SK-N-SH treated with all-trans-retinoic acid at 6 μM for 48 hours (cell line): ENCODE measurements at regions not wholly inside any gene's neighbourhood (a gene's known extent, or its start where the extent isn't known, plus 50 kb on each side); places are given as distances from the start of the nearest gene placed in this dataset.

Experiments
- ATAC-seq: fragments of 200-7000 bp; cut with Tn5 transposase; 3 replicates; pipeline ENCODE4 v1.9.1; 2020; ENCODE audit warnings: mild to moderate bottlenecking, moderate library complexity
- ARNTL ChIP-seq: fragments of 450-650 bp; formaldehyde crosslinking; IDR thresholded peaks from 2 replicates; pipeline ENCODE4 v1.5.0; 2020; ENCODE audit warnings: low read depth, mild to moderate bottlenecking, moderate library complexity, borderline replicate concordance
- BACH2 ChIP-seq: fragments of 250-450 bp; sonication (Bioruptor Pico); IDR thresholded peaks from 2 replicates; pipeline ENCODE4 v1.9.0; 2021; ENCODE audit warnings: mild to moderate bottlenecking, borderline replicate concordance
- CREB5 ChIP-seq: fragments of 250-450 bp; sonication (Bioruptor Pico); IDR thresholded peaks from 2 replicates; pipeline ENCODE4 v1.5.1; 2020; ENCODE audit warnings: low read depth, mild to moderate bottlenecking, moderate library complexity
- CSDC2 ChIP-seq: fragments of 250-450 bp; sonication (Bioruptor Pico); IDR thresholded peaks from 2 replicates; pipeline ENCODE4 v1.5.0; 2020; ENCODE audit warnings: mild to moderate bottlenecking, moderate library complexity
- ESRRG ChIP-seq: fragments of 250-450 bp; sonication (Bioruptor Pico); IDR thresholded peaks from 2 replicates; pipeline ENCODE4 v1.6.1; 2021; ENCODE audit warnings: mild to moderate bottlenecking
- GLIS3 ChIP-seq: fragments of 250-450 bp; sonication (Bioruptor Pico); IDR thresholded peaks from 2 replicates; pipeline ENCODE4 v1.5.0; 2020; ENCODE audit warnings: mild to moderate bottlenecking, moderate library complexity
- ISL1 ChIP-seq: fragments of 250-450 bp; sonication (Bioruptor Pico); IDR thresholded peaks from 2 replicates; pipeline ENCODE4 v2.1.2; 2022; ENCODE audit warnings: mild to moderate bottlenecking, moderate library complexity
- POU6F1 ChIP-seq: fragments of 250-450 bp; sonication (Bioruptor Pico); IDR thresholded peaks from 2 replicates; pipeline ENCODE4 v1.8.0; 2021; ENCODE audit warnings: low read depth, mild to moderate bottlenecking, moderate library complexity, borderline replicate concordance
- PPARA ChIP-seq: fragments of 250-450 bp; sonication (Bioruptor Pico); IDR thresholded peaks from 2 replicates; pipeline ENCODE4 v1.5.0; 2020; ENCODE audit warnings: mild to moderate bottlenecking, borderline replicate concordance
- RARB ChIP-seq: fragments of 250-450 bp; sonication (Bioruptor Pico); IDR thresholded peaks from 2 replicates; pipeline ENCODE4 v1.8.0; 2021; ENCODE audit warnings: mild to moderate bottlenecking, moderate library complexity
- SNAI2 ChIP-seq: fragments of 250-450 bp; sonication (Bioruptor Pico); IDR thresholded peaks from 2 replicates; pipeline ENCODE4 v1.5.0; 2020; ENCODE audit warnings: mild to moderate bottlenecking, moderate library complexity
- TCF4 ChIP-seq: fragments of 250-450 bp; sonication (Bioruptor Pico); IDR thresholded peaks from 2 replicates; pipeline ENCODE4 v1.8.0; 2021; ENCODE audit warnings: mild to moderate bottlenecking, moderate library complexity, borderline replicate concordance
- TOX ChIP-seq: fragments of 250-450 bp; sonication (Bioruptor Pico); IDR thresholded peaks from 2 replicates; pipeline ENCODE4 v1.8.0; 2021; ENCODE audit warnings: mild to moderate bottlenecking, moderate library complexity, borderline replicate concordance
- ZC3H10 ChIP-seq: fragments of 250-450 bp; sonication (Bioruptor Pico); IDR thresholded peaks from 2 replicates; pipeline ENCODE4 v1.5.1; 2021; ENCODE audit warnings: mild to moderate bottlenecking, moderate library complexity
- ZFP3 ChIP-seq: fragments of 250-450 bp; sonication (Bioruptor Pico); IDR thresholded peaks from 2 replicates; pipeline ENCODE4 v1.5.0; 2020; ENCODE audit warnings: mild to moderate bottlenecking, moderate library complexity
- ZNF565 ChIP-seq: fragments of 450-650 bp; formaldehyde crosslinking; conservative IDR thresholded peaks from 2 replicates; pipeline ENCODE4 v1.5.0; 2020; ENCODE audit warnings: low read depth, mild to moderate bottlenecking, moderate library complexity
- ZNF70 ChIP-seq: fragments of 450-650 bp; formaldehyde crosslinking; IDR thresholded peaks from 2 replicates; pipeline ENCODE4 v1.5.0; 2020; ENCODE audit warnings: mild to moderate bottlenecking, moderate library complexity
- ZNF8 ChIP-seq: fragments of 450-650 bp; formaldehyde crosslinking; IDR thresholded peaks from 2 replicates; pipeline ENCODE4 v1.5.0; 2020; ENCODE audit warnings: mild to moderate bottlenecking, moderate library complexity
- TF ChIP-seq, protein P1 (sequence below): fragments of 250-450 bp; sonication (Bioruptor Pico); IDR thresholded peaks from 2 replicates; pipeline ENCODE4 v1.8.0; 2020; ENCODE audit warnings: mild to moderate bottlenecking, moderate library complexity, borderline replicate concordance
- TF ChIP-seq, protein P2 (sequence below): fragments of 250-450 bp; sonication (Bioruptor Pico); IDR thresholded peaks from 2 replicates; pipeline ENCODE4 v1.5.1; 2021; ENCODE audit warnings: mild to moderate bottlenecking, moderate library complexity
- TF ChIP-seq, protein P3 (sequence below): fragments of 250-450 bp; sonication (Bioruptor Pico); IDR thresholded peaks from 2 replicates; pipeline ENCODE4 v1.5.0; 2020; ENCODE audit warnings: mild to moderate bottlenecking, moderate library complexity

DNA sequence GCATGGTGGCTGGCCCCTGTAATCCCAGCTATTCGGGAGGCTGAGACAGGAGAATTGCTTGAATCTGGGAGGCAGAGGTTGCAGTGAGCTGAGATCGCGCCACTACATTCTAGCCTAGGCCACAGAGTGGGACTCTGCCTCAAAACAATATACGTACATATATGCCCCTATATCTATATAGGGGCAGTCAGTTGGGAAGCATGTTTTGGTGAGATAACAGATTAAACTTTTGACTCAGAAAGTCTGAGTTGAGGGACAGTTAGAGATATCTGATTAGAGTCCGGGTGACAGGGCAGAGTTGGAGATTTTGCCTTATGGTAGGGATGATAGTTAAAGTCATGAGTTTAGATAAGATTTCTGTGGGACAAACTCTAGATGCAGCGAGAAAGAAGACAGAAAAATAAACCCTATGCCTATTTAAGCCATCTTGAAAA, 71.8 kb upstream of the ALDH1A1 start (continued):
- no peak for TF ChIP-seq TOX (CRISPR knock-in tag)
- TF ChIP-seq ESRRG (CRISPR knock-in tag) = no peak
- TF ChIP-seq, all 23 proteins: peak for 0

DNA sequence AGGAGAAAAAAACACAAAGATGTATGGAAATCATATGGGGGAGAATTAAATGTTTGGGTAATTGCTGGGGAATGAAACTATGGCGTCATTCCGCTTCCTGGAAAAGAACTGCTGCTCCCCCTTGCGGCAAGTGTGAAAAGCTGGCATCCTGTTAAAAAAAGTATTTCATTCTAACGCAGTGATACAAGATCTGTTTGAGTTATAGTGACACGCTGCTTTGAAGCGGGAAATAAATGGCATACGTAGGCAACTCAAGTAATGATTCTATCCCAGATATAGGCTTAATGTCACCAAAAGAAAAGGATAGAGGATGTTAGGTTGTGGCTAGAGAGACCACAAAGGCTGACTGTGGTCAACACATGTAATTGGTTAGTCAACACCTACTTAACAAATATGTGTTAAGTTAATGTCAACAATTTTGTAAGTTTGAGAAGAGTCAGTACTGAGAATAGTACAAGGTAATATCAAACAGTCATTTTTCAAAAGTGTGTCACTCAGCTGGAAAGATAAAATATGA, 70.2 kb upstream of the ALDH1A1 start:
- ATAC-seq = peak; percentile 75
- TF ChIP-seq ZFP3 (CRISPR knock-in tag) = no peak
- TF ChIP-seq POU6F1 (CRISPR knock-in tag) = no peak
- no peak for TF ChIP-seq CREB5
- no peak for TF ChIP-seq TCF4 (CRISPR knock-in tag)
- TF ChIP-seq, protein P1, sequence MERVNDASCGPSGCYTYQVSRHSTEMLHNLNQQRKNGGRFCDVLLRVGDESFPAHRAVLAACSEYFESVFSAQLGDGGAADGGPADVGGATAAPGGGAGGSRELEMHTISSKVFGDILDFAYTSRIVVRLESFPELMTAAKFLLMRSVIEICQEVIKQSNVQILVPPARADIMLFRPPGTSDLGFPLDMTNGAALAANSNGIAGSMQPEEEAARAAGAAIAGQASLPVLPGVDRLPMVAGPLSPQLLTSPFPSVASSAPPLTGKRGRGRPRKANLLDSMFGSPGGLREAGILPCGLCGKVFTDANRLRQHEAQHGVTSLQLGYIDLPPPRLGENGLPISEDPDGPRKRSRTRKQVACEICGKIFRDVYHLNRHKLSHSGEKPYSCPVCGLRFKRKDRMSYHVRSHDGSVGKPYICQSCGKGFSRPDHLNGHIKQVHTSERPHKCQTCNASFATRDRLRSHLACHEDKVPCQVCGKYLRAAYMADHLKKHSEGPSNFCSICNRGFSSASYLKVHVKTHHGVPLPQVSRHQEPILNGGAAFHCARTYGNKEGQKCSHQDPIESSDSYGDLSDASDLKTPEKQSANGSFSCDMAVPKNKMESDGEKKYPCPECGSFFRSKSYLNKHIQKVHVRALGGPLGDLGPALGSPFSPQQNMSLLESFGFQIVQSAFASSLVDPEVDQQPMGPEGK (CRISPR knock-in tag) = no peak
- no peak for TF ChIP-seq TOX (CRISPR knock-in tag)
- TF ChIP-seq ISL1 = no peak
- TF ChIP-seq, protein P2, sequence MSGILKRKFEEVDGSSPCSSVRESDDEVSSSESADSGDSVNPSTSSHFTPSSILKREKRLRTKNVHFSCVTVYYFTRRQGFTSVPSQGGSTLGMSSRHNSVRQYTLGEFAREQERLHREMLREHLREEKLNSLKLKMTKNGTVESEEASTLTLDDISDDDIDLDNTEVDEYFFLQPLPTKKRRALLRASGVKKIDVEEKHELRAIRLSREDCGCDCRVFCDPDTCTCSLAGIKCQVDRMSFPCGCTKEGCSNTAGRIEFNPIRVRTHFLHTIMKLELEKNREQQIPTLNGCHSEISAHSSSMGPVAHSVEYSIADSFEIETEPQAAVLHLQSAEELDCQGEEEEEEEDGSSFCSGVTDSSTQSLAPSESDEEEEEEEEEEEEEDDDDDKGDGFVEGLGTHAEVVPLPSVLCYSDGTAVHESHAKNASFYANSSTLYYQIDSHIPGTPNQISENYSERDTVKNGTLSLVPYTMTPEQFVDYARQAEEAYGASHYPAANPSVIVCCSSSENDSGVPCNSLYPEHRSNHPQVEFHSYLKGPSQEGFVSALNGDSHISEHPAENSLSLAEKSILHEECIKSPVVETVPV (CRISPR knock-in tag) = no peak
- TF ChIP-seq ZNF8 (CRISPR knock-in tag) = no peak
- TF ChIP-seq ZC3H10 = no peak
- no peak for TF ChIP-seq RARB (CRISPR knock-in tag)
- TF ChIP-seq ZNF70 (CRISPR knock-in tag) = no peak
- no peak for TF ChIP-seq BACH2 (CRISPR knock-in tag)
- no peak for TF ChIP-seq CSDC2
- no peak for TF ChIP-seq ZNF565 (CRISPR knock-in tag)
- no peak for TF ChIP-seq ARNTL (CRISPR knock-in tag)
- TF ChIP-seq, protein P3, sequence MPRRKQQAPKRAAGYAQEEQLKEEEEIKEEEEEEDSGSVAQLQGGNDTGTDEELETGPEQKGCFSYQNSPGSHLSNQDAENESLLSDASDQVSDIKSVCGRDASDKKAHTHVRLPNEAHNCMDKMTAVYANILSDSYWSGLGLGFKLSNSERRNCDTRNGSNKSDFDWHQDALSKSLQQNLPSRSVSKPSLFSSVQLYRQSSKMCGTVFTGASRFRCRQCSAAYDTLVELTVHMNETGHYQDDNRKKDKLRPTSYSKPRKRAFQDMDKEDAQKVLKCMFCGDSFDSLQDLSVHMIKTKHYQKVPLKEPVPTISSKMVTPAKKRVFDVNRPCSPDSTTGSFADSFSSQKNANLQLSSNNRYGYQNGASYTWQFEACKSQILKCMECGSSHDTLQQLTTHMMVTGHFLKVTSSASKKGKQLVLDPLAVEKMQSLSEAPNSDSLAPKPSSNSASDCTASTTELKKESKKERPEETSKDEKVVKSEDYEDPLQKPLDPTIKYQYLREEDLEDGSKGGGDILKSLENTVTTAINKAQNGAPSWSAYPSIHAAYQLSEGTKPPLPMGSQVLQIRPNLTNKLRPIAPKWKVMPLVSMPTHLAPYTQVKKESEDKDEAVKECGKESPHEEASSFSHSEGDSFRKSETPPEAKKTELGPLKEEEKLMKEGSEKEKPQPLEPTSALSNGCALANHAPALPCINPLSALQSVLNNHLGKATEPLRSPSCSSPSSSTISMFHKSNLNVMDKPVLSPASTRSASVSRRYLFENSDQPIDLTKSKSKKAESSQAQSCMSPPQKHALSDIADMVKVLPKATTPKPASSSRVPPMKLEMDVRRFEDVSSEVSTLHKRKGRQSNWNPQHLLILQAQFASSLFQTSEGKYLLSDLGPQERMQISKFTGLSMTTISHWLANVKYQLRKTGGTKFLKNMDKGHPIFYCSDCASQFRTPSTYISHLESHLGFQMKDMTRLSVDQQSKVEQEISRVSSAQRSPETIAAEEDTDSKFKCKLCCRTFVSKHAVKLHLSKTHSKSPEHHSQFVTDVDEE = no peak
- TF ChIP-seq SNAI2 = no peak
- no peak for TF ChIP-seq GLIS3 (CRISPR knock-in tag)

DNA sequence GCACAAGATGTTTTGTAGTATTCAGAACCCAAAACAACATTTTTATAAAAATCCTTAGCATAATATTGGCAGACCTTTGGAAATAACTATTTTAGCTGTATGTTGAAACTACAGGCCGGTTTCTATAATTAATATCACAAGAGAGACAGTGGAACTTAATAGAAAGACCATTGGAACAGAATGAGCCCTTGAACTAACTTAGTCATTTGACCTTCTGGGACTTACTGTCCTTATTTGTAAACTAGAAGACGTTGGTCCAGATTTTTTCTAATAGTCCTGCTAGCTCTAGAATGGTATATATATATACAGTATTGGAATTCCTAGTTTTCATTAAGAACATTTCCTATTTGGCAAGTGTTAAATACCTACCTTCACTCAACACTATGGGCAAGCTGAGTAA, 69.5 kb upstream of the ALDH1A1 start:
- ATAC-seq = no peak
- TF ChIP-seq, protein P2 (CRISPR knock-in tag) = no peak
- TF ChIP-seq TCF4 (CRISPR knock-in tag) (no peak), BACH2 (CRISPR knock-in tag) (no peak), TOX (CRISPR knock-in tag) (no peak), SNAI2 (no peak), GLIS3 (CRISPR knock-in tag) (no peak), ZC3H10 (no peak), RARB (CRISPR knock-in tag) (no peak), ZNF70 (CRISPR knock-in tag) (no peak), ZFP3 (CRISPR knock-in tag) (no peak), ZNF565 (CRISPR knock-in tag) (no peak), ARNTL (CRISPR knock-in tag) (no peak), PPARA (CRISPR knock-in tag) (no peak), POU6F1 (CRISPR knock-in tag) (no peak)
- TF ChIP-seq, protein P1 (CRISPR knock-in tag) = no peak
